SK-N-MC (cell line): ENCODE measurements at regions not wholly inside any gene's neighbourhood (a gene's known extent, or its start where the extent isn't known, plus 50 kb on each side); places are given as distances from the start of the nearest gene placed in this dataset.

ENCODE experiments used
- DNase-seq: peaks from one replicate; pipeline ENCODE4 v3.0.0-alpha.2; 2011; ENCODE audit warnings: low read depth, low spot score
- H3K27ac ChIP-seq: fragments of 200-600 bp; sonication (generic); 2 replicates; pipeline ENCODE4 v1.5.1; 2016; ENCODE audit warnings: mixed run types
- H3K36me3 ChIP-seq: fragments of 200-600 bp; sonication (generic); 2 replicates; pipeline ENCODE4 v1.6.1; 2017; ENCODE audit warnings: antibody characterized with exemption, low read length, mixed read lengths; ENCODE audit not compliant: insufficient read depth
- H3K4me3 ChIP-seq: fragments of 200-600 bp; sonication (generic); 2 replicates; pipeline ENCODE4 v1.5.1; 2016
- H3K9ac ChIP-seq: fragments of 200-600 bp; sonication (generic); 2 replicates; pipeline ENCODE4 v1.8.0; 2017; ENCODE audit warnings: mixed run types, mixed read lengths; ENCODE audit not compliant: insufficient read length
- H3K9me3 ChIP-seq: fragments of 200-600 bp; sonication (generic); 2 replicates; pipeline ENCODE4 v1.6.1; 2017; ENCODE audit warnings: low read depth, mild to moderate bottlenecking, antibody characterized with exemption, low read length, moderate library complexity, mixed read lengths
- EZH2 ChIP-seq: fragments of 200-600 bp; sonication (generic); IDR thresholded peaks from one replicate; pipeline ENCODE4 v1.6.1; 2017; ENCODE audit warnings: antibody characterized with exemption
- FOXP2 ChIP-seq: optimal IDR thresholded peaks from 2 replicates; pipeline ENCODE3; 2011; ENCODE audit warnings: mild to moderate bottlenecking, moderate library complexity; ENCODE audit not compliant: insufficient read depth; ENCODE audit errors: extremely low read length, control extremely low read depth
- POLR2AphosphoS5 ChIP-seq: IDR thresholded peaks from 2 replicates; pipeline ENCODE4 v1.6.1; 2012; ENCODE audit warnings: mild to moderate bottlenecking, low read depth, low read length, borderline replicate concordance

- no peak for TF ChIP-seq FOXP2
- no peak for TF ChIP-seq POLR2AphosphoS5
- no peak for TF ChIP-seq EZH2
- DNase-seq = no peak
- H3K9me3 ChIP-seq = no peaks in the 10 kb centered on the region
- no peak overlapping the region for H3K9ac ChIP-seq
- H3K36me3 ChIP-seq = no peaks in the 10 kb centered on the region
- H3K27ac ChIP-seq = no peak overlapping the region
- H3K4me3 ChIP-seq = no peak overlapping the region
These were observed 271.4 kb downstream of the BTG1 start for GRCh38 chr12:91874086-91874865.

GRCh38 chr12:91871751-91872150, 273.9 kb downstream of the BTG1 start:
- Histone ChIP-seq H3K9me3 (no peaks in the 10 kb centered on the region), H3K4me3 (no peak overlapping the region), H3K27ac (no peak overlapping the region), H3K9ac (no peak overlapping the region), H3K36me3 (no peaks in the 10 kb centered on the region)
- DNase-seq = no peak
- no peak for TF ChIP-seq EZH2
- no peak for TF ChIP-seq POLR2AphosphoS5
- no peak for TF ChIP-seq FOXP2

- DNase-seq = no peak
- H3K36me3 ChIP-seq = no peaks in the 10 kb centered on the region
- no peaks in the 10 kb centered on the region for H3K9me3 ChIP-seq
- no peak overlapping the region for H3K9ac ChIP-seq
- no peak overlapping the region for H3K4me3 ChIP-seq
- H3K27ac ChIP-seq = no peak overlapping the region
- no peak for TF ChIP-seq POLR2AphosphoS5
- TF ChIP-seq FOXP2 = no peak
- no peak for TF ChIP-seq EZH2
These were observed 274.6 kb downstream of the BTG1 start for GRCh38 chr12:91870872-91871707.

- no peak for DNase-seq
- H3K36me3 ChIP-seq = no peaks in the 10 kb centered on the region
- H3K9me3 ChIP-seq = no peaks in the 10 kb centered on the region
- H3K9ac ChIP-seq = no peak overlapping the region
- no peak overlapping the region for H3K4me3 ChIP-seq
- no peak overlapping the region for H3K27ac ChIP-seq
- TF ChIP-seq POLR2AphosphoS5 (no peak), FOXP2 (no peak), EZH2 (no peak)
These were observed 277.6 kb downstream of the BTG1 start for GRCh38 chr12:91868054-91868453.

- no peak overlapping the region for H3K4me3 ChIP-seq
- no peak overlapping the region for H3K27ac ChIP-seq
- no peaks in the 10 kb centered on the region for H3K36me3 ChIP-seq
- H3K9me3 ChIP-seq = no peaks in the 10 kb centered on the region
- TF ChIP-seq POLR2AphosphoS5 (no peak), FOXP2 (no peak), EZH2 (no peak)
- DNase-seq = no peak
- H3K9ac ChIP-seq = no peak overlapping the region
These were observed 279.1 kb downstream of the BTG1 start for GRCh38 chr12:91866566-91866965.

GRCh38 chr12:91863702-91864101, 281.9 kb downstream of the BTG1 start:
- no peak for DNase-seq
- Histone ChIP-seq H3K27ac (no peak overlapping the region), H3K9me3 (no peaks in the 10 kb centered on the region), H3K36me3 (no peaks in the 10 kb centered on the region), H3K9ac (no peak overlapping the region), H3K4me3 (no peak overlapping the region)
- TF ChIP-seq EZH2 (no peak), FOXP2 (no peak), POLR2AphosphoS5 (no peak)

- H3K4me3 ChIP-seq = no peak overlapping the region
- H3K36me3 ChIP-seq = no peaks in the 10 kb centered on the region
- H3K27ac ChIP-seq = no peak overlapping the region
- TF ChIP-seq FOXP2 (no peak), POLR2AphosphoS5 (no peak), EZH2 (no peak)
- no peak for DNase-seq
- no peaks in the 10 kb centered on the region for H3K9me3 ChIP-seq
- H3K9ac ChIP-seq = no peak overlapping the region
These were observed 284.1 kb downstream of the BTG1 start for GRCh38 chr12:91861554-91861953.

- no peaks in the 10 kb centered on the region for H3K36me3 ChIP-seq
- H3K9me3 ChIP-seq = no peaks in the 10 kb centered on the region
- DNase-seq = no peak
- no peak overlapping the region for H3K27ac ChIP-seq
- no peak overlapping the region for H3K4me3 ChIP-seq
- H3K9ac ChIP-seq = no peak overlapping the region
- TF ChIP-seq EZH2 (no peak), POLR2AphosphoS5 (no peak), FOXP2 (no peak)
These were observed 286.3 kb downstream of the BTG1 start for GRCh38 chr12:91859347-91859746.
